Activated T-cell treated with anti-CD3 and anti-CD28 coated beads for 4 hours (primary cell): ENCODE measurements at regions not wholly inside any gene's neighbourhood (a gene's known extent, or its start where the extent isn't known, plus 50 kb on each side); places are given as distances from the start of the nearest gene placed in this dataset.

Experiments
- DNase-seq: peaks from one replicate; pipeline ENCODE4 v3.0.0-alpha.2; 2020

DNA sequence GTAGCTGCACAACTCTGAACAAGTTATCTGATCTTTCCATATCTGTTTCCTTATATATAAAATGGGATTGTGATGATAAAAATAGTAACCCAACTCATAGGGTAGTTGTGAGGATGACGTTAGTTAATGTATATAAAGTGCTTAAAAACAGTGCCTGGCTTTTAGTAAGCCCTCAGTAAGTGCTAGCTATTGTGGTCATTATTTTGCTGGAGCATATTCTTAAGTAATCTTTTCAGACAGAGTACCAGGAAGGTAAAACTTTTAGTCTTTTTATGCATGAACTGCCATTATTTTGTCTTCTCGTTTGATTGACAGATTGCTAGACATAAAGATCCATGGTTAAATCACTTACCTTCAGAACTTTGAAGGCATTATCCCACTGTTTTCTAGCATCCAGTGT is 62.5 kb upstream of the SIM2 start:
- DNase-seq: no peak

GRCh38 chr21:36639769-36640168 is 59.1 kb upstream of the SIM2 start:
- no peak for DNase-seq

DNA sequence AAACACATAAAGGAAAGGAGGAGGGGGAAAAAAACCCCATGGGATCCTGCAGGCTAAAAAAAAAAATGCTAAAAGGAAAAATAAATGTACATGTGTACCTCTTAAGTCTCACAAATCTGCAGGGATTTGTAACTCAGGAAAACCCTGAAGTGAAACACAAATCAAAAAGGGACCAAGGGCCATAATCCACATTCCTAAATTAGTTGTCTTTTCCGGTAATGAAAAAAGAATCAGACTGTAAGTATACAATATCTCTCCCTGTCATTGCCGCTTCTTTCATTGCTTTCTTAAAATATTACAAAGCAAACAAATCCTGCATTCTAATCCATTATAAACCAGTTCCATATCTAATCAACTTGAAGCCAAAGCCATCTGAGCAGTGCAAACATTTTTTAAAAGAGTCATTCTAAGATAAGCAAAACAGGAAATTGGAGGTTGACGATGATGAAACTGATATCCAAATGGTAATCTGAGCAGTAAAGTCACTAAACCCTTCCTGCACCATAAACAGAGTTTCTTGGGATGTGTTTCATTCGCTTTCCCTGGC is 58.7 kb upstream of the SIM2 start:
- DNase-seq: no peak

DNA sequence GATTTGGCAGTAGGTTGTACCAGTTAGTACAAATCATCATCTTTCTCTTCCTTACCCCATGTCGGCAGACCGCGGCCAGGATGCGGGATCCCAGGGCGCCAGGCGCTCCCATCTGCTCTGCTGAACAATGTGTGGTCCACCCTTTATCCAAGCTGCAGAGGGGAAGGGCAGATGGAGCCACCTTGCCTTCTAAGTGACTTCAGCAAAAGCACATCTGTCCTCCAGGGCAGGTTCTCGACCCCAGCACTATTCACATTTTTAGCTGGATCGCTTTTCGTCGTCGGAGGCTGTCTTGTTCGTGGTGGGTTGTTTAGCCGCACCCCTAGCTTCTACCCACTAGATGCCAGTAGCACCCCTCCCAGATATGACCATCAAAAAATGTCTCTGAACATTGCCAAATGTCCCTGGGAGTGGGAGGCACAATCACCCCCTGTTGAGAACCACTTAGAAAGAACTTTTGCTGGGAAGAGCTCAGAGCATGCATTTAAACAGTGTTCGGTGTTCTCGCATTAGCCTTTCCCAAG is 58.1 kb upstream of the SIM2 start:
- DNase-seq: no peak

DNA sequence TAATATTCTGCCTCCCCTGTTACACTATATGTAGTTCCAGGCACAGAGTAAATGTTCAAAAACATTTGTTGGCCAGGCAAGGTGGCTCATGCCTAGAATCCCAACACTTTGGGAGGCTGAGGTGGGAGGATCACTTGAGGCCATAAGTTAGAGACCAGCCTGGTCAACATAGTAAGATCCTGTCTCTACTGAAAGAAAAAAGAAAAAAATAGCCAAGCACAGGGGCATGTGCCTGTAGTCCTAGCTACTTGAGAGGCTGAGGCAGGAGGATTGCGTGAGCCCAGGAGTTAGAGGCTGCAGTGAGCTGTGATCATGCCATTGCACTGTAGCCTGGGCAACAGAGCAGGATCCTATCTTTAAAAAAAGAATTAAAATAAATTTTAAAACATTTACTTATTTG is 57.6 kb upstream of the SIM2 start:
- no peak for DNase-seq

DNA sequence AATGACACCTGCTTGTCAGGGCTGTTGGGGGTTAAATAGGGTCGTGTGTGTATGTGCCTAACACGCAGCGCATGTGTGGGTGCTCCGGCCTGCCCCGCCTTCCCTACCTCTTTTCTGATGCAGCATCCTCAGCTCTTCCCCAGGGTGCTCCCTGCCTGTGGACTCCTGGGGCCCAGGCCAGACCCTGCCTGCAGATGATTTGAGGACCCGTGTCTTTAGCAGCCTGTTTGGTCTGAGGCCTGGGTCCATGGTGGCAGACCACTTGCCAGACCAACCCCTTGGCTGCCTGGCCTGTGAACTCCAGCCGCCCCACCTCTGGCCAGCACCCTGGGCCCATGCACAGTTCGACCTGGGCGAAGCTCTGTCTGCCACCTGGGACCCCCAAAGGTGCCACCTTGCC is 57.0 kb upstream of the SIM2 start:
- DNase-seq: no peak

DNA sequence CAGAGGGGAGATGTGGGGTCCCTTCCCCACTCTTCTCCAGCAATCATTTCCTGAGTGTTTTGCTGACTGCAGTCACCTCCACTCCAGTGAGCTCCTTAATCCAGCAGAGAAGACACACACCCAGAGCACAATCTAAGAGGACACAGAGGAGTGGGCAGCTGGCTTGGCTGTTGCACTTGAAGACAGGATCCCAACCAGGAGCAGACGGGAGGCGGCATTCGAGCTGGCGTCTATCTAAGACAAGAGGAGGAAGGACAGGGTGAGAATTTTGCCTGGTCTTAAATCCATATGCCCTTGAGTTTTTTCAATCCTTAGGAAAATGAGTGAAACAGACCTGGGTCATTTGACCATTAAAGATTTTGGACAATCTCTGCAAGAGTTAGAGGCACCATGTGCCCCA is 56.1 kb upstream of the SIM2 start:
- DNase-seq: no peak

DNA sequence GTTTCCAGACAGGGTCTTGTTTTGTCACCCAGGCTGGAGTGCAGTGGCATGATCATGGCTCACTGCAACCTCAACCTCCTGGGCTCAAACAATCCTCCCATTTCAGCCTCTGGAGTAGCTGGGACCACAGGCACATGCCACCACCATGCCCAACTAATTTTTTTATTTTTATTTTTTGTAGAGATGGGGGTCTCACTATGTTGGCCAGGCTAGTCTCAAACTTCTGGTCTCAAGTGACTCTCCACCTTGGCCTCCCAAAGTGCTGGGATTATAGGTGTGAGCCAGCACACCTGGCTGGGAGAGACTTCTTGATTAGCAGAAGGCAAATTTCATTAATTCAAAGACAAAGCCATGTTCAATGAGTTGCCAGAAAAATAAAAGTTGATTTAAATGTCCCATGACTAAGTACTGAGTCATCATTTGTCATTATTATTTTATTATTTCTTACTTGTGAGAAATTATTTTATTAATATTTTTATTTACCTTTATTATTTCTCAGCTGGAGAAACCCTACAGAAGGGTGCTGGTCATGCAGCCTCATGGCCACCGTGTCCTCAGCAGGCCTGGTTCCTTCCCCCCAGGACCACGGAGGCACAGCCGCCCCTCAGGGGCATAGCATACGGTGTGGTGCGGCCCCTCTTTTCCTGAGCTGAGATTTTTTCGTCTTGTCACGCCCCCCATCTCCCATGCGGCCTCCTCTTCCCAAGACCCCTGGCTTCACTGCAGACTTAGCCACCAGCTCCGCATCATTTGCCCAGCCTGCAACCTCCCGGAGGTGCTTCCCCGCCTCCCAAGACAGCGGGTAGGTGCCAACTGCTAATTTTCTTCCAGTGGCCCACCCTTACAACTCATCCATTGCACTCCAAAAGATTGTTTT is 55.3 kb upstream of the SIM2 start:
- no peak for DNase-seq

GRCh38 chr21:36646011-36646410 is 52.9 kb upstream of the SIM2 start:
- DNase-seq: no peak

DNA sequence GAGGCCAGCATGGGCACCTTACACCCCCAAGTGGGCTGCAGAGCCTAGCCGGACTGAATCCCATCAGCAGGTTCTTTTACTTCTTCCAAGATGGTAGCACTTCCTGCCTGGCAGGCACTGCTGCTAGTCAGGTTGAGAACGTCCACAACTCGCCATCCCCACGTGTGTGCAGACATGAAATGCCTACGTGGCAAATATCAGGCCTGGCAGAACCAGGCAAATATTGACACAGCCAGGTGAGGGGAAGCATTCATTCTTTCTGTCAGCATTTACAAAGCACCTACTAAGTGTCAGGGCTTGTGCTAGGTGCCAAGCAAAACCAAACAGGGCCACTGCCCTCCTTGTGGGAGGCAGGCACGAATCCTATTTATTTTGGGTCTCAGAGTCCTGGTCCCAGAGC is 52.3 kb upstream of the SIM2 start:
- no peak for DNase-seq

GRCh38 chr21:36647279-36648093 is 51.4 kb upstream of the SIM2 start:
- no peak for DNase-seq
